ENCODE measurements at regions not wholly inside any gene's neighbourhood (a gene's known extent, or its start where the extent isn't known, plus 50 kb on each side); places are given as distances from the start of the nearest gene placed in this dataset.

GRCh38 chr3:34377961-34378360 is 579.5 kb downstream of the PDCD6IP start:
- TF ChIP-seq CTCF (IDR thresholded peaks at IDR 0.05): no peak
- no peak for TF ChIP-seq POLR2A (IDR thresholded peaks at IDR 0.05)
- H3K9me3 ChIP-seq: no peaks in the 10 kb centered on the region
- no peaks in the 10 kb centered on the region for H3K27me3 ChIP-seq
- H3K36me3 ChIP-seq: no peaks in the 10 kb centered on the region
- H3K4me1 ChIP-seq: peaks cover 0 to 4% (median 0%) of the 10 kb centered on the region in 4 donors
- H3K27ac ChIP-seq: peak overlapping the region in 2 of 4 donors; percentile 53 to 64
- H3K4me3 ChIP-seq: no peak overlapping the region
- peak in 2 of 3 donors; percentile 74 to 85 for DNase-seq

DNA sequence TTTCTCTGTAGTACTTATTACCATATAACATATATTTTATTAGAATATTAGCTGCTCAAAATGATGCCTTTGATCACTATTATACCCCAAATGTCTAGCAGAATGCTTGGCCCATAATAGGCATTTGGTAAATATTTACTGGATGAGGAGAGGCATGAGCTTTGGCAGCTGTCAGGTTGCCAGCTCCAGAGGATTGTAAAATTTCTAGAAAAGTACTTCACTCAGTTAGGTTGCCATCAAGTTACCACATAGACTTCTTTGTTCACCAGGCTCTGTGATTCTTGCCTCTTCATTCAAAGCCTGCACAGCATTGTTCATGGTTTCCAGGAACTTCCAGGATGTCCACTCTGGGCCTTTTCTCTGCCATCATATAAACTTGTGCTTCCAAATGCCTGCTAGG is 582.8 kb downstream of the PDCD6IP start:
- peaks cover 0 to 4% (median 0%) of the 10 kb centered on the region in 4 donors for H3K4me1 ChIP-seq
- H3K4me3 ChIP-seq: no peak overlapping the region
- no peak for DNase-seq
- H3K36me3 ChIP-seq: no peaks in the 10 kb centered on the region
- no peaks in the 10 kb centered on the region for H3K9me3 ChIP-seq
- H3K27me3 ChIP-seq: no peaks in the 10 kb centered on the region
- no peak overlapping the region for H3K27ac ChIP-seq
- TF ChIP-seq POLR2A (IDR thresholded peaks at IDR 0.05): no peak
- TF ChIP-seq CTCF (IDR thresholded peaks at IDR 0.05): no peak

DNA sequence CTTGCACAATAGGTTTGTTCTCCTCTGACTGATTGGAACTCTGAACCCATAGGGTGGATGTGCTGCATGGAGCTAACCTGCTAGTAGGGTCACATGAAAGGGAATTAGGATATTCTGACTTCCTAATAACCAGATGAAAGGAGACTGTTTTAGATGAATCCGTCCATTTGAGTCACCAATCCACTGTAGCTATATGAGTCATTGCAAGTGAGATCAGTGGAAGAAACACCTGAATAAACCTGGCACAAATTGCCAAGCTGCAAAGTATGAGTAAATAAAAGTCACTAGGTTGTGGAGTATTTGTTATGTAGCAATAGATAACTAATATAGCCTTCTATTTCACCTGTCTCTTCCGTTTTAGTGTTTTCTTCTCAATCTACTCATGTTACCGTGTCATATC is 584.4 kb downstream of the PDCD6IP start:
- DNase-seq: no peak
- no peak for TF ChIP-seq POLR2A (IDR thresholded peaks at IDR 0.05)
- no peak for TF ChIP-seq CTCF (IDR thresholded peaks at IDR 0.05)

GRCh38 chr3:34386309-34386708 is 587.9 kb downstream of the PDCD6IP start:
- DNase-seq: no peak
- Histone ChIP-seq H3K4me3 (no peak overlapping the region), H3K27me3 (no peaks in the 10 kb centered on the region), H3K9me3 (no peaks in the 10 kb centered on the region), H3K36me3 (no peaks in the 10 kb centered on the region), H3K4me1 (no peaks in the 10 kb centered on the region), H3K27ac (no peak overlapping the region)
- TF ChIP-seq CTCF (IDR thresholded peaks at IDR 0.05): no peak
- TF ChIP-seq POLR2A (IDR thresholded peaks at IDR 0.05): no peak

More for the DNA sequence above, 584.4 kb downstream of the PDCD6IP start:
- Histone ChIP-seq H3K36me3 (no peaks in the 10 kb centered on the region), H3K4me3 (no peak overlapping the region), H3K4me1 (peaks cover 0 to under 1% (median 0%) of the 10 kb centered on the region in 4 donors), H3K27ac (no peak overlapping the region), H3K9me3 (no peaks in the 10 kb centered on the region), H3K27me3 (no peaks in the 10 kb centered on the region)

DNA sequence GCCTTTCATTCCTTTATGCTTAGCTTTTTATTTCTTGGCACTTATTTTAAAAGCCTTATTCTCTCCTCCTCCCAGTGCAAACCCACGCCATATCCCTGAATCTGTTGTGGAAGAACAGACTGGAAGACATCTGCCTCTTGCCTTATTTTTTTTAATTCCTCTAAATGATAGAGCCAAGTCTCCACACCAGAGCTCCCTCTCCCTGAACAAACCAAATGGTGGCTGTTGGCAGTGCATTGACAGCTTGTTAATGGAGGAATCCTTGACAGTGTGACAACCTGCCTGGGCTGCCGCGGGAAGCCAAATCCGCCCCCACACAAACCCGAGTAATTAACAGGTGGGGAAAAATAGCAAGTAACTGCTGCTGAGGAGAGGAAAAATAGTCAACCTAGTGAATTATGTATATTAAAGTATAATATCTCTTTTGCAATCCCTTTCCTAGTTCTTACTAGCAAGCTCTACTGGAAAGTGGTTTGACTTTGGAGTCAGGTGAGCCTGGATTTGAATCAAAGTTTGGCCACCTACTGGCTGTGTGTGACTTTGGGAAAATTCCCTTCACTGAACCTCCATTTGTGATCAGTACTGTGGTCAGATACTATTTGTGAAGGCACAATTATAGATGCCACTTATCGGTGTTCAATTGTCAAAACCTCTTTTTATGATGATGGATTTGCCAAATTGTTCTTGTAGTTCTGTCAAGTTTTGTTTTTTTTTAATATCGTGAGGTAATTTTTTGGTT is 589.6 kb downstream of the PDCD6IP start:
- DNase-seq: no peak
- TF ChIP-seq POLR2A (IDR thresholded peaks at IDR 0.05) (no peak), CTCF (IDR thresholded peaks at IDR 0.05) (peak in 2 of 6 experiments; percentile 15 to 19)
- no peaks in the 10 kb centered on the region for H3K36me3 ChIP-seq
- no peaks in the 10 kb centered on the region for H3K4me1 ChIP-seq
- no peak overlapping the region for H3K4me3 ChIP-seq
- no peaks in the 10 kb centered on the region for H3K9me3 ChIP-seq
- H3K27ac ChIP-seq: no peak overlapping the region
- no peaks in the 10 kb centered on the region for H3K27me3 ChIP-seq

Data from Peyer's patch (tissue), 4 donors.